HEK293 (cell line): ENCODE measurements at regions not wholly inside any gene's neighbourhood (a gene's known extent, or its start where the extent isn't known, plus 50 kb on each side); places are given as distances from the start of the nearest gene placed in this dataset.
A peak's percentile ranks its signal among the peaks of the same experiment; 100 is the strongest.

Experiments
- CTCF ChIA-PET: fragments of 350-600 bp; formaldehyde crosslinking; extraction: SDS; loops from one replicate; lab custom pipeline; 2021; ENCODE audit warnings: antibody characterized with exemption; lab: Yijun Ruan, JAX
- POLR2A ChIA-PET: fragments of 300-600 bp; formaldehyde crosslinking; extraction: SDS; loops from one replicate; lab custom pipeline; 2020; ENCODE audit warnings: antibody characterized with exemption, inconsistent platforms; lab: Yijun Ruan, JAX
- H3K27ac ChIP-seq: fragments of 200-500 bp; sonication (Bioruptor generic); 2 replicates; pipeline ENCODE4 v1.5.1; 2014; ENCODE audit warnings: low read depth, low read length, control low read depth, inconsistent platforms; ENCODE audit errors: extremely low read depth
- H3K36me3 ChIP-seq, 2 experiments: fragments of 200-500 bp in 1 of 2; sonication (Bioruptor generic) in 1 of 2; 1 replicate in 1 of 2; 2 replicates in 1 of 2; pipeline ENCODE4 v1.5.1; 2014 to 2017; ENCODE audit warnings: inconsistent platforms in 2 of 2, low read length in 2 of 2; ENCODE audit not compliant: control insufficient read depth in 2 of 2, insufficient read depth in 1 of 2
- H3K4me1 ChIP-seq: fragments of 200-500 bp; sonication (Bioruptor generic); 2 replicates; pipeline ENCODE4 v1.5.1; 2014; ENCODE audit warnings: mild to moderate bottlenecking, low read length, inconsistent platforms; ENCODE audit not compliant: control insufficient read depth, insufficient read depth
- H3K4me3 ChIP-seq: 2 replicates; pipeline ENCODE4 v1.5.1; 2011; ENCODE audit warnings: low read depth, mild to moderate bottlenecking, control low read depth, low read length, moderate library complexity
- H3K9me3 ChIP-seq: fragments of 200-500 bp; sonication (Bioruptor generic); 2 replicates; pipeline ENCODE4 v1.5.1; 2014; ENCODE audit warnings: low read depth, low read length, inconsistent platforms; ENCODE audit not compliant: control insufficient read depth, insufficient read depth
- BCL11A ChIP-seq: fragments of 450-650 bp; formaldehyde crosslinking; IDR thresholded peaks from 2 replicates; pipeline ENCODE4 v1.5.1; 2016; ENCODE audit warnings: low read depth, missing biosample characterization, missing genetic modification characterization
- GLIS1 ChIP-seq: fragments of 450-650 bp; formaldehyde crosslinking; IDR thresholded peaks from 2 replicates; pipeline ENCODE4 v1.5.1; 2016; ENCODE audit warnings: missing biosample characterization, missing genetic modification characterization
- IKZF3 ChIP-seq: fragments of 450-650 bp; IDR thresholded peaks from 2 replicates; pipeline ENCODE4 v1.5.0; 2018; ENCODE audit warnings: missing biosample characterization, mild to moderate bottlenecking, missing genetic modification characterization, moderate library complexity
- KLF8 ChIP-seq: fragments of 450-650 bp; formaldehyde crosslinking; IDR thresholded peaks from 2 replicates; pipeline ENCODE4 v1.5.1; 2016; ENCODE audit warnings: missing biosample characterization, missing genetic modification characterization
- MEIS1 ChIP-seq: sonication (generic); formaldehyde crosslinking; IDR thresholded peaks from 2 replicates; pipeline ENCODE4 v1.8.1; 2022; ENCODE audit warnings: missing genetic modification reagents, mild to moderate bottlenecking, borderline replicate concordance
- MYNN ChIP-seq: fragments of 450-650 bp; formaldehyde crosslinking; IDR thresholded peaks from 2 replicates; pipeline ENCODE4 v1.5.1; 2016; ENCODE audit warnings: missing biosample characterization, missing genetic modification characterization, borderline replicate concordance
- OVOL3 ChIP-seq: fragments of 450-650 bp; formaldehyde crosslinking; IDR thresholded peaks from 2 replicates; pipeline ENCODE4 v1.5.1; 2016; ENCODE audit warnings: missing biosample characterization, missing genetic modification characterization
- PRDM1 ChIP-seq: fragments of 450-650 bp; formaldehyde crosslinking; IDR thresholded peaks from 2 replicates; pipeline ENCODE4; 2016; ENCODE audit warnings: missing biosample characterization, missing genetic modification characterization
- RBAK ChIP-seq: fragments of 450-650 bp; formaldehyde crosslinking; IDR thresholded peaks from 2 replicates; pipeline ENCODE4 v1.5.1; 2016; ENCODE audit warnings: missing biosample characterization, missing genetic modification characterization
- REPIN1 ChIP-seq: fragments of 450-650 bp; formaldehyde crosslinking; IDR thresholded peaks from 2 replicates; pipeline ENCODE4 v1.5.1; 2017; ENCODE audit warnings: missing biosample characterization, missing genetic modification characterization, low read depth
- REST ChIP-seq: fragments of 450-650 bp; formaldehyde crosslinking; IDR thresholded peaks from 2 replicates; pipeline ENCODE4 v1.5.1; 2016; ENCODE audit warnings: missing biosample characterization, missing genetic modification characterization
- SP7 ChIP-seq: fragments of 450-650 bp; formaldehyde crosslinking; IDR thresholded peaks from 2 replicates; pipeline ENCODE4 v1.5.1; 2016; ENCODE audit warnings: missing biosample characterization, missing genetic modification characterization
- WT1 ChIP-seq: fragments of 450-650 bp; formaldehyde crosslinking; IDR thresholded peaks from 2 replicates; pipeline ENCODE4 v1.5.1; 2016; ENCODE audit warnings: missing biosample characterization, missing genetic modification characterization
- ZBTB7A ChIP-seq: fragments of 450-650 bp; formaldehyde crosslinking; IDR thresholded peaks from 2 replicates; pipeline ENCODE4 v1.5.1; 2016; ENCODE audit warnings: low read depth, missing biosample characterization, missing genetic modification characterization
- ZNF2 ChIP-seq: fragments of 450-650 bp; formaldehyde crosslinking; IDR thresholded peaks from 2 replicates; pipeline ENCODE4 v1.5.1; 2016; ENCODE audit warnings: missing biosample characterization, missing genetic modification characterization
- ZNF202 ChIP-seq: fragments of 450-650 bp; formaldehyde crosslinking; IDR thresholded peaks from 2 replicates; pipeline ENCODE4 v1.5.1; 2016; ENCODE audit warnings: missing biosample characterization, missing genetic modification characterization, borderline replicate concordance
- ZNF266 ChIP-seq: fragments of 450-650 bp; formaldehyde crosslinking; IDR thresholded peaks from 2 replicates; pipeline ENCODE4 v1.5.1; 2016; ENCODE audit warnings: missing biosample characterization, missing genetic modification characterization, low read depth
- ZNF341 ChIP-seq: fragments of 450-650 bp; formaldehyde crosslinking; IDR thresholded peaks from 2 replicates; pipeline ENCODE4; 2016; ENCODE audit warnings: low read depth, missing biosample characterization, missing genetic modification characterization
- ZNF362 ChIP-seq: fragments of 450-650 bp; formaldehyde crosslinking; IDR thresholded peaks from 2 replicates; pipeline ENCODE4 v1.5.1; 2016; ENCODE audit warnings: missing biosample characterization, missing genetic modification characterization
- ZNF48 ChIP-seq: fragments of 450-650 bp; formaldehyde crosslinking; IDR thresholded peaks from 2 replicates; pipeline ENCODE4 v1.5.1; 2016; ENCODE audit warnings: missing biosample characterization, missing genetic modification characterization
- ZNF521 ChIP-seq: fragments of 450-650 bp; formaldehyde crosslinking; IDR thresholded peaks from 2 replicates; pipeline ENCODE4 v1.5.1; 2017; ENCODE audit warnings: missing biosample characterization, mild to moderate bottlenecking, missing genetic modification characterization
- ZNF571 ChIP-seq: fragments of 450-650 bp; formaldehyde crosslinking; IDR thresholded peaks from 2 replicates; pipeline ENCODE4 v1.5.0; 2017; ENCODE audit warnings: missing biosample characterization, missing genetic modification characterization
- ZNF596 ChIP-seq: fragments of 450-650 bp; IDR thresholded peaks from 2 replicates; pipeline ENCODE4 v1.5.0; 2018; ENCODE audit warnings: missing biosample characterization, mild to moderate bottlenecking, missing genetic modification characterization, moderate library complexity
- ZNF664 ChIP-seq: fragments of 450-650 bp; formaldehyde crosslinking; IDR thresholded peaks from 2 replicates; pipeline ENCODE4 v1.5.1; 2016; ENCODE audit warnings: missing biosample characterization, missing genetic modification characterization
- ZNF701 ChIP-seq: fragments of 450-650 bp; formaldehyde crosslinking; IDR thresholded peaks from 2 replicates; pipeline ENCODE4 v1.5.1; 2016; ENCODE audit warnings: missing biosample characterization, missing genetic modification characterization
- ZNF707 ChIP-seq: fragments of 450-650 bp; formaldehyde crosslinking; IDR thresholded peaks from 2 replicates; pipeline ENCODE4 v1.5.1; 2016; ENCODE audit warnings: missing biosample characterization, missing genetic modification characterization
- ZNF837 ChIP-seq: fragments of 450-650 bp; formaldehyde crosslinking; IDR thresholded peaks from 2 replicates; pipeline ENCODE4 v1.5.1; 2016; ENCODE audit warnings: missing biosample characterization, missing genetic modification characterization
- TF ChIP-seq, protein P1 (sequence below): fragments of 450-650 bp; formaldehyde crosslinking; IDR thresholded peaks from 2 replicates; pipeline ENCODE4 v1.5.1; 2016; ENCODE audit warnings: missing biosample characterization, missing genetic modification characterization, borderline replicate concordance
- TF ChIP-seq, protein P2 (sequence below): sonication (generic); formaldehyde crosslinking; IDR thresholded peaks from 2 replicates; pipeline ENCODE4 v1.8.1; 2022; ENCODE audit warnings: mild to moderate bottlenecking, moderate library complexity, missing genetic modification reagents

DNA sequence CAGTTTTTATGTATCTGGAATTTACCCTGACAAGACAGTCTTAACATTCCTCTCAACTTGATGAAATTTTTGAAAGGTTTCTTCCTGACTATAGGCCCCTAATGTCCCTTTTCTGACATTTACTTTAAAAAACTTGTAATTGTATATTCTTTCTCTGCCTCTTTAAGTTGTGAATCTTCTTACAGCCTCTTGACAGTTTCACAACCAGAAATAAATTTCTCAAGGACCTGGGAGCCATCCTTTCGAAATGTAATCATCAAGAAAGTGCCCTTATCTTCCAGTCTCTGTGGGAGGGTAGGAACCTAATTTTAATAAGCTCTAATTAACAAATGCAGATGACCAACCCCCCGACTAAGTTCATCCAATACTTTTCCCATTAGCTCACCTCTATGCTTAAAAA, 403.6 kb upstream of the GJE1 start:
- POLR2A ChIA-PET, result no interaction called here
- no peak overlapping the region for H3K27ac ChIP-seq
- CTCF ChIA-PET, result no interaction called here
- no peaks in the 10 kb centered on the region for H3K9me3 ChIP-seq
- H3K4me3 ChIP-seq, result no peak overlapping the region
- H3K36me3 ChIP-seq, result no peaks in the 10 kb centered on the region
- TF ChIP-seq ZNF837 (tag by site-specific recombination) (no peak), GLIS1 (tag by site-specific recombination) (peak; percentile 19; the same call in 1 of the 2 replicates)
- no peaks in the 10 kb centered on the region for H3K4me1 ChIP-seq

- no peak for TF ChIP-seq OVOL3 (tag by site-specific recombination)
- no peak for TF ChIP-seq ZNF341 (tag by site-specific recombination)
- TF ChIP-seq MEIS1, result no peak
- no peak for TF ChIP-seq ZNF701
- no peak for TF ChIP-seq ZNF521
- TF ChIP-seq WT1 (tag by site-specific recombination), result no peak
- TF ChIP-seq ZNF48 (tag by site-specific recombination), result no peak
- no peak for TF ChIP-seq PRDM1
- TF ChIP-seq MYNN (tag by site-specific recombination), result no peak
- TF ChIP-seq ZBTB7A (tag by site-specific recombination), result no peak
- TF ChIP-seq SP7 (tag by site-specific recombination), result no peak
- no peak for TF ChIP-seq BCL11A (tag by site-specific recombination)
- no peak for TF ChIP-seq RBAK (tag by site-specific recombination)
- Histone ChIP-seq H3K27ac (no peak overlapping the region), H3K9me3 (no peaks in the 10 kb centered on the region), H3K36me3 (no peaks in the 10 kb centered on the region), H3K4me3 (no peak overlapping the region), H3K4me1 (no peaks in the 10 kb centered on the region)
- POLR2A ChIA-PET, result no interaction called here
- CTCF ChIA-PET, result no interaction called here
These were observed 404.4 kb upstream of the GJE1 start for GRCh38 chr6:141728330-141728729.

GRCh38 chr6:141726248-141726647, 406.5 kb upstream of the GJE1 start:
- H3K27ac ChIP-seq, result no peak overlapping the region
- no peaks in the 10 kb centered on the region for H3K9me3 ChIP-seq
- H3K4me1 ChIP-seq, result no peaks in the 10 kb centered on the region
- no peak overlapping the region for H3K4me3 ChIP-seq
- ChIA-PET POLR2A (no interaction called here), CTCF (no interaction called here)
- no peaks in the 10 kb centered on the region for H3K36me3 ChIP-seq
- no peak for TF ChIP-seq ZNF837 (tag by site-specific recombination)
- TF ChIP-seq ZNF202 (tag by site-specific recombination), result no peak
- no peak for TF ChIP-seq ZNF362
- no peak for TF ChIP-seq ZNF266 (tag by site-specific recombination)
- no peak for TF ChIP-seq IKZF3 (tag by site-specific recombination)
- TF ChIP-seq, protein P1, sequence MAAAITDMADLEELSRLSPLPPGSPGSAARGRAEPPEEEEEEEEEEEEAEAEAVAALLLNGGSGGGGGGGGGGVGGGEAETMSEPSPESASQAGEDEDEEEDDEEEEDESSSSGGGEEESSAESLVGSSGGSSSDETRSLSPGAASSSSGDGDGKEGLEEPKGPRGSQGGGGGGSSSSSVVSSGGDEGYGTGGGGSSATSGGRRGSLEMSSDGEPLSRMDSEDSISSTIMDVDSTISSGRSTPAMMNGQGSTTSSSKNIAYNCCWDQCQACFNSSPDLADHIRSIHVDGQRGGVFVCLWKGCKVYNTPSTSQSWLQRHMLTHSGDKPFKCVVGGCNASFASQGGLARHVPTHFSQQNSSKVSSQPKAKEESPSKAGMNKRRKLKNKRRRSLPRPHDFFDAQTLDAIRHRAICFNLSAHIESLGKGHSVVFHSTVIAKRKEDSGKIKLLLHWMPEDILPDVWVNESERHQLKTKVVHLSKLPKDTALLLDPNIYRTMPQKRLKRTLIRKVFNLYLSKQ (tag by site-specific recombination), result no peak
- no peak for TF ChIP-seq ZNF664 (tag by site-specific recombination)
- no peak for TF ChIP-seq REST (tag by site-specific recombination)
- TF ChIP-seq ZNF596 (tag by site-specific recombination), result no peak
- TF ChIP-seq KLF8 (tag by site-specific recombination), result no peak
- no peak for TF ChIP-seq REPIN1 (tag by site-specific recombination)
- TF ChIP-seq ZNF571 (tag by site-specific recombination), result no peak
- TF ChIP-seq, protein P2, sequence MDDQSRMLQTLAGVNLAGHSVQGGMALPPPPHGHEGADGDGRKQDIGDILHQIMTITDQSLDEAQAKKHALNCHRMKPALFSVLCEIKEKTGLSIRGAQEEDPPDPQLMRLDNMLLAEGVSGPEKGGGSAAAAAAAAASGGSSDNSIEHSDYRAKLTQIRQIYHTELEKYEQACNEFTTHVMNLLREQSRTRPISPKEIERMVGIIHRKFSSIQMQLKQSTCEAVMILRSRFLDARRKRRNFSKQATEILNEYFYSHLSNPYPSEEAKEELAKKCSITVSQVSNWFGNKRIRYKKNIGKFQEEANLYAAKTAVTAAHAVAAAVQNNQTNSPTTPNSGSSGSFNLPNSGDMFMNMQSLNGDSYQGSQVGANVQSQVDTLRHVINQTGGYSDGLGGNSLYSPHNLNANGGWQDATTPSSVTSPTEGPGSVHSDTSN (CRISPR knock-in tag), result no peak
- TF ChIP-seq ZNF2 (tag by site-specific recombination), result no peak
- TF ChIP-seq ZNF707 (tag by site-specific recombination), result no peak
